Activated CD4-positive, alpha-beta T cell treated with anti-CD3 and anti-CD28 coated beads, Interleukin-2, amount 10 ng/mL, durations not matched to agents 24 days and 14 days (primary cell): ENCODE measurements at regions not wholly inside any gene's neighbourhood (a gene's known extent, or its start where the extent isn't known, plus 50 kb on each side); places are given as distances from the start of the nearest gene placed in this dataset.
"Not testable (repeated sequence)": the region's sequence is repeated elsewhere in the genome, so short reads cannot be mapped to it uniquely, and the experiment has no call there.

Experiments used
- DNase-seq: peaks from one replicate; pipeline ENCODE4 v3.0.0; 2022
- H3K27ac Mint-ChIP-seq: one replicate; pipeline ENCODE4 v1.8.0; 2022; ENCODE audit warnings: mild to moderate bottlenecking, mixed read lengths
- H3K27me3 Mint-ChIP-seq: one replicate; pipeline ENCODE4 v1.8.0; 2022; ENCODE audit warnings: mixed read lengths
- H3K36me3 Mint-ChIP-seq: one replicate; pipeline ENCODE4 v1.8.0; 2022; ENCODE audit warnings: low read depth, mild to moderate bottlenecking, mixed read lengths
- H3K4me1 Mint-ChIP-seq: one replicate; pipeline ENCODE4 v1.8.0; 2021; ENCODE audit warnings: mixed read lengths
- H3K4me3 Mint-ChIP-seq: one replicate; pipeline ENCODE4 v1.8.0; 2022; ENCODE audit warnings: mild to moderate bottlenecking, moderate library complexity, mixed read lengths
- H3K9me3 Mint-ChIP-seq: one replicate; pipeline ENCODE4 v1.8.0; 2021; ENCODE audit warnings: mixed read lengths
- intact Hi-C: fragments of 100-400 bp; cut with micrococcal nuclease; formaldehyde crosslinking; loops from one replicate; pipeline ENCODE4 v1.15.1; 2023

DNA sequence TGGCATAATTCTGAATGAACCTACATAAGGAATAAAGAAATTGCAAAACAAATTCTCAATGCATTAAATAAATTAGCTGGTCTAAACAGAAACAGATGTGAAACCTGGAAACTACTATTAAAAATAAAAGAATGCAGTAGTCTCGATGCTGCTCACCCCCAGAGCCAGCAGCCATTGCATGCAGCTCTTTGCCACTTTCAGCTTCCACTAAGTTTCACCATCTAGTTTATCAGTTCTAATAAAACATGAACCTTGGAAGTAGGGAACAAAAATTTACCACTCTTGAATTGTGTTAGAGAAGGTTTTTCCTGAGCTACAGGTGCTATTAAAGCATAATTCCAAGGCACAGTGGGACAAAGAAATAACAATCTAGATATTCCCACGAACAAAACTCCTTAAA is 239.4 kb upstream of the HSFY2 start:
- Mint-ChIP-seq H3K9me3 (no peaks in the 10 kb centered on the region), H3K4me1 (peaks cover 3% of the 10 kb centered on the region), H3K27ac (no peak overlapping the region), H3K4me3 (no peak overlapping the region), H3K36me3 (no peaks in the 10 kb centered on the region), H3K27me3 (no peaks in the 10 kb centered on the region)
- DNase-seq = no peak
- intact Hi-C loops = no loop called here

DNA sequence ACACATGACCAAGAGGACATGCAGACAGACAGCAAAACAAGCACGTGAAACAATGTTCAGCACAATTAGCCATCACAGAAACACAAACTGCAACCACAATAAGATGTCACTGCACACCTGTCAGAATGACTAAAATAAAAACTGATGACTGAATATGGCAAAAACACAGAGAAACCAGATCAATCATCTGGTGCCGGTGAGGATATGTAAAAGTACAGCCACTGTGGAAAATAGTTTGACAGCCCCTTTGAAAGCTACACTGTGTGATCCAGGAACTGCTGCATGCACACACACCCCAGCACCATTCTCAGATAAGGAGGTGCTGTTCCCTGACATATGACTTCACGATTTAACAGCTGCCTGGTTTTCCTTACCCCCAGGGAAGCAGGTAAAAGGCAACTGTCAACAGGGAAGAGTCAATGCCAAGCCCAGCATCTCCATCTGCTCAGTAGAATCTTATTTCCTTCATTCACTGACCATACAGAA is 238.1 kb upstream of the HSFY2 start:
- Mint-ChIP-seq H3K4me1 (peaks cover 3% of the 10 kb centered on the region), H3K4me3 (no peak overlapping the region), H3K27ac (no peak overlapping the region), H3K9me3 (no peaks in the 10 kb centered on the region), H3K27me3 (no peaks in the 10 kb centered on the region), H3K36me3 (no peaks in the 10 kb centered on the region)
- DNase-seq = no peak
- intact Hi-C loops = no loop called here

DNA sequence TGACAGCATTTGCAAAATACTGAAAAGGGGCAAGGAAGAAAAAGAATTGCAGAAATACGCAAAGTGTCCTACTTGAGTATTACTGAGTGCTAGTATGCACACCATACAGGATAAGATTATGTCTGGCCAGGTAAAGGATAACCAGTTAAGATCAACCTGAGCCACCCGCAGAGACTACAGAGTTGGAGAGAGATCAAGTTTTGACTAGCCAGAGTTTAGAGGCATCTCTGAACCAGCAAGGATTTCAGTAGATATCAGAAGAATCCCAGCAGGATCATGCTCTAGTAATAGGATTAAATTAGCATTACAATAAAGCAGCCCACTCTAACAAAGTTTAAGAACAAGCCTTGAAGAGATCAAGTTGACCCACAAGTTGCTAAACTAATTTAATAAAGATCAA is 232.7 kb upstream of the HSFY2 start:
- Mint-ChIP-seq H3K4me3 (no peak overlapping the region), H3K27me3 (no peaks in the 10 kb centered on the region), H3K9me3 (no peaks in the 10 kb centered on the region), H3K4me1 (no peaks in the 10 kb centered on the region), H3K36me3 (no peaks in the 10 kb centered on the region), H3K27ac (no peak overlapping the region)
- no peak for DNase-seq
- intact Hi-C loops = no loop called here

DNA sequence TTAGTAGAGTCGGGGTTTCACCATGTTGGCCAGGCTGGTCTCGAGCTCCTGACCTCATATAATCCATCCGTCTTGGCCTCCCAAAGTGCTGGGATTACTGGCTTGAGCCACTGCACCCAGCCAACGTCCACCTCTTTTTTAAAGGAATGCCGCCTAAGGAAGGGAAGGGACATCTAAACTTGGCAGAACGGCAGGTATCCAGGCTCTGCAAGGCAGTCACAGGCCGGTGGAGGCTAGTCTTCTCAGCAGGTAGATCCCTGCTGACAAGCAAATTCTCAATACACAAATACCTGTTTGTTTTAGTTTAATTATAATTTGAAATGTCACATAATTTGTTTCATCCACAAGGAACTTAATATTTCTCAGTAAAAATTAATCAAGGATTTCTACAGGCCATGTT is 232.0 kb upstream of the HSFY2 start:
- Mint-ChIP-seq H3K4me3 (no peak overlapping the region), H3K27me3 (no peaks in the 10 kb centered on the region), H3K36me3 (no peaks in the 10 kb centered on the region), H3K9me3 (no peaks in the 10 kb centered on the region), H3K27ac (no peak overlapping the region), H3K4me1 (no peaks in the 10 kb centered on the region)
- intact Hi-C loops = no loop called here
- no peak for DNase-seq

DNA sequence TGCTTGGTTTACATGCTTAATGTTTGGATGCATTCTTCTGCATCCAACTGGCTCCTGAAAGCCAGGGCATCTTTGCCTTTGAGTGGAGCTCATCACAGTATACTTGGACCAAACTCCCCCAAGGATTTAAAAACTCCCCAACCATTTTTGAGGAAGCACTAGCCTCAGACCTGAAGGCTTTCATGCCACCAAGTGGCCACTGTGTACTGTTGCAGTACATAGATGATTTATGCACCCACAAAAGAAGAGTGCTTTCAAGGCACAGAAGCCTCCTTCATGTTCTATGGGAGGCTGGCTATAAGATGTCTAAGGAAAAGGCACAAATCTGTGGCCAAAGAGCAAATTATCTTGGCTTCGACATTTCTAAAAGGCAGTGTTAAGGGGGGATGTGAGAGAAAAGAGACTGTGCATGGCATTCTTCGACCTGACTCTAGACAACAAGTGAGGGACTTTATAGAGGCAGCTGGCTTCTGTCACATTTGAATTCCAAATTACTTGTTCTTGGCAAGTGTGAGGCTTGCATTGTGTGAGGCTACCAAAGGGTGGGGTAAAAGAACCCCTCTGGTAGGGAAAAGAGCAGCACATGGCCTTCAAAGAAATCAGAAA is 224.2 kb upstream of the HSFY2 start:
- H3K27me3 Mint-ChIP-seq = no peaks in the 10 kb centered on the region
- intact Hi-C loops = no loop called here
- no peak overlapping the region for H3K4me3 Mint-ChIP-seq

DNA sequence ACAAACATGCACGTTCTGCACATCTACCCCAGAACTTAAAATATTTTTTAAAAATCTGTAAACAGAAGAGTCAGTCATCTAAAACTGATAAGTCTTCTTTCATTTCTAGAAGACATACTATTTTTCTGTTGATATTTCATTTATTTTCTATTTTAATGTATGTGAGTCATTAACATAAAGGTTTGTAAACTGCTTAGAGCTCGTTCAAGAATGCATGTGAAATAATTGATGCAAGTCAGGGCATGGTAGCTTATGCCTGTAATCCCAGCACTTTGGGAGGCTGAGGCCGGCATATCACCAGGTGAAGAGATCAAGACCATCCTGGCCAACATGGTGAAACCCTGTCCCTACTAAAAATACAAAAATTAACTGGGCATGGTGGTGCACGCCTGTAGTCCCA is 219.9 kb upstream of the HSFY2 start:
- Mint-ChIP-seq H3K9me3 (no peaks in the 10 kb centered on the region), H3K27ac (no peak overlapping the region), H3K4me1 (no peaks in the 10 kb centered on the region), H3K36me3 (no peaks in the 10 kb centered on the region), H3K27me3 (no peaks in the 10 kb centered on the region), H3K4me3 (no peak overlapping the region)
- intact Hi-C loops = no loop called here
- DNase-seq = no peak

More for the DNA sequence above, 224.2 kb upstream of the HSFY2 start:
- Mint-ChIP-seq H3K4me1 (no peaks in the 10 kb centered on the region), H3K27ac (no peak overlapping the region), H3K36me3 (no peaks in the 10 kb centered on the region), H3K9me3 (no peaks in the 10 kb centered on the region)
- no peak for DNase-seq

DNA sequence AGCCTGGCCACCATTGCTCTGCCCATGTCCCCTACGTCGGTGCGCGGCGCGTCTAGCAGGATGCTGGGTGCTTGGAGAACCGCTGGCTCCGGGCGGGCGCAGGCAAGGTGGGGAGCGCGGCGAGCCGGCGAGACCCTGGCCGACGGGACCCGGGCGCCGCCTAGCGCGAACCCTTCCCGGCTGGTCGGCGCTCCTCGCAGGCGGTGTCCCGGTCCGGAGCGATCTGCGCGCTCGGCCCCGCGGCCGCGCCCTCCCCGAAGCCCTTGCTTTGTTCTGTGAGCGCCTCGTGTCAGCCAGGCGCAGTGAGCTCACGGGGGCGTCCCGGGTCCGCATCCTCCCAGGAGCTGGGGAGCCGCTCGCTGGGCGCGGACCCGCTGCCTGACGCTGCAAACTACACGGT is 219.1 kb upstream of the HSFY2 start:
- H3K4me1 Mint-ChIP-seq, H3K9me3 Mint-ChIP-seq, intact Hi-C loops: not testable (repeated sequence)

DNA sequence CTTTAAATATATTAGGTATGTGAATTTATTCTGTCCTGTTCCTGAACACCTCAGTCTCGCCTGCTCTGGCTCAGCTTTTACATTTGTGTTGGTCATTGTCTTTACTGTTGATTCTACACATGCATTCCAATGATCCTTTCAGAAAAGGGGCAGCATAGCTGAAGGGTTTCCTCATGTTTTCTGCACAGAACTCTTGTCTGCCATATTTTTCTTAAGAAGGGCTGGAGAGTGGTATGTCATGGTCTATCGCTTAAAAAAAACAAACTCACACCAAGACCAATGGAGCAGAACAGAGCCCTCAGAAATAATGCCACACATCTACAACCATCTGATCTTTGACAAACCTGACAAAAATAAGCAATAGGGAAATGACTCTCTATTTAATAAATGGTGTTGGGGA is 215.8 kb upstream of the HSFY2 start:
- Mint-ChIP-seq H3K27ac (no peak overlapping the region), H3K4me1 (no peaks in the 10 kb centered on the region), H3K27me3 (no peaks in the 10 kb centered on the region), H3K36me3 (no peaks in the 10 kb centered on the region), H3K9me3 (no peaks in the 10 kb centered on the region), H3K4me3 (no peak overlapping the region)
- no peak for DNase-seq
- intact Hi-C loops = no loop called here

More for the DNA sequence above, 219.1 kb upstream of the HSFY2 start:
- not testable (repeated sequence) for H3K27me3 Mint-ChIP-seq, H3K27ac Mint-ChIP-seq, H3K4me3 Mint-ChIP-seq, DNase-seq, H3K36me3 Mint-ChIP-seq

DNA sequence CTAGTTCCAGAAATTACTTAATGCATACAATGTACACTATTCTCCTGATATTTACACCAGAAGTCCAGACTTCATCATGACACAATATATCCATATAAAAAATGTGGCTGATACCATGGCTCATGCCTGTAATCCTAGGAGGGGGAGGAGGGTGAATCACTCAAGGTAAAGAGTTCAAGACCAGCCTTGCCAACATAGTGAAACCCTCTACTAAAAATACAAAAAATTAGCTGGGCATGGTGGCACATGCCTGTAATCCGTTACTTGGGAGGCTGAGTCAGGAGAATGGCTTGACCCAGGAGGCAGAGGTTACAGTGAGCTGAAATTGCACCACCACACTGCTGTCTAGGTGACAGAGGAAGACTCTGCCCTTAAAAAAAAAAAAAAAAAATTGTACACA is 192.5 kb upstream of the HSFY2 start:
- Mint-ChIP-seq H3K9me3 (peaks cover 3% of the 10 kb centered on the region), H3K4me1 (no peaks in the 10 kb centered on the region), H3K36me3 (no peaks in the 10 kb centered on the region), H3K27ac (no peak overlapping the region), H3K4me3 (no peak overlapping the region), H3K27me3 (no peaks in the 10 kb centered on the region)
- intact Hi-C loops = no loop called here
- DNase-seq = no peak

DNA sequence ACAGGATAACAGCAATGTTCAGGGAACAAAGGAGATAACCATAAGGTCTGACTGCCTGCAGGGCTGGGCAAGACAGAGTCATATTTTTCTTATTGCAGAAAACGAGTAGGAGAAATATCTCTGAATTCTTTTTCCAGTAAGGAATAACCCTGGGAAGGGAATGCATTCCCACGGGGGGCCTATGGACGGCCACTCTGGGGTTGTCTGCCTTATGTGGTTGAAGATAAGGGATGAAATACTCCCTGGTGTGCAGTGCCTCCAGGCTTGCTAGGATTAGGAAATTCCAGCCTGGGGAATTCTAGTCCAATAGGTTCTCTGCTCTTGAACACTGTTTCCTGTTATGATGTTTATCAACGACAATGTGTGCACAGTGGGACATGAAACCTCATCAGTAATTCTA is 185.3 kb upstream of the HSFY2 start:
- Mint-ChIP-seq H3K36me3 (no peaks in the 10 kb centered on the region), H3K4me3 (no peak overlapping the region), H3K9me3 (peaks cover 6% of the 10 kb centered on the region), H3K4me1 (no peaks in the 10 kb centered on the region), H3K27me3 (no peaks in the 10 kb centered on the region), H3K27ac (no peak overlapping the region)
- DNase-seq = no peak
- intact Hi-C loops = no loop called here

DNA sequence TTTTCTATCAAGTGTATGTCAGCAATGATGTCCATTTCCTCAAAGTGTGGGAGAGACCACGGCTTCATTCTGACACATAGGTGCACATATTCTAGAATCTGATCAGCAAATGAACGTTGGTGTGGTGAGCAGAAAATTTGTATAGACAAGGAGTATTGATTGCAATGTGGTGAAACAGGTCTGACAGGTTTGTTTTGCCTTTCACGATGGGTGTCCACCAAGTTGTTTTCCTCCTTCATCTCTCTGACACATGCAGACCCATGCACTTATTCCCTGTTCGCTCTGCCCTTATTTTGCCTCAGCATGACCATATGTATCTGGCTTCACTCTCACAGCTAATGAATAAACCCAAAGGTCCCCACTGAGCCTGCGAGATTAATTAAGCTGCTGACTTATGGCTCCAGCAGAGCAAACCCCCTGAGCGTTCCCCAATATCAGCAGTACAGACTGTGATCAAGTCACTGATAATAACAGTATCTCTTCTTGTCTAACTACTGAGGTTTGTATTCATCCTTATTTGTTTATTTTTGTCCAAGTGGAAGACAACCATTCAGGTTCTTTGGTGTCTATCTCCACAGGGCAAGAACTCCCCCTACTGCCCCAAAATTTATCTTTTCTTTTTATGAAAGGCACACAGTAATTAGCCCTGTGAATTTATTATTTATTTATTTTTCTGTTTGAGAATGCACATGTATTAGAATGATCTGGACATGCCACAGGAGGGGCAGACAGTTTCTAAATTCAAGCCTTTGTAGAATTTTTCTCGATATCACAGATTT is 178.3 kb upstream of the HSFY2 start:
- no peak overlapping the region for H3K27ac Mint-ChIP-seq
- intact Hi-C loops = no loop called here
- H3K4me3 Mint-ChIP-seq = no peak overlapping the region
- peaks cover 5% of the 10 kb centered on the region for H3K36me3 Mint-ChIP-seq
- no peaks in the 10 kb centered on the region for H3K4me1 Mint-ChIP-seq
- peaks cover 17% of the 10 kb centered on the region for H3K9me3 Mint-ChIP-seq
- no peaks in the 10 kb centered on the region for H3K27me3 Mint-ChIP-seq
- DNase-seq = no peak

DNA sequence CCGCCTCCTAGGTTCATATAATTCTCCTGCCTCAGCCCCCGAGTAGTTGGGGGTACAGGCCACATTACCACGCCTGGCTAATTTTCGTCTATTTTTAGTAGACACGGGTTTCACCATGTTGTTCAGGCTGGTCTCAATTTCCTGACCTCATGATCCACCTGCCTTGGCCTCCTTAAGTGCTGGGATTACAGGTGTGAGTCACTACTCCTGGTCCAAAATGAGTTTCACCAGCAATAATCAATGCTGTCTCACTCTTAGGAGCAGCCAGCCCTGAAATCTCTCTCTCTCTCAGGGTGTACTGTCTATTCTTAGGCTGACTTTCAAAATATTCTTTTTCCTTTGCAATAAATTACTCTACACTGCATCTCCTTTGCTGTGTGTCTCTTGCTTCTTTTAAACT is 177.5 kb upstream of the HSFY2 start:
- peaks cover 5% of the 10 kb centered on the region for H3K36me3 Mint-ChIP-seq
- no peak overlapping the region for H3K27ac Mint-ChIP-seq
- peaks cover 22% of the 10 kb centered on the region for H3K9me3 Mint-ChIP-seq
- H3K4me1 Mint-ChIP-seq = no peaks in the 10 kb centered on the region
- no peak for DNase-seq
- intact Hi-C loops = no loop called here
- H3K4me3 Mint-ChIP-seq = no peak overlapping the region
- H3K27me3 Mint-ChIP-seq = no peaks in the 10 kb centered on the region

DNA sequence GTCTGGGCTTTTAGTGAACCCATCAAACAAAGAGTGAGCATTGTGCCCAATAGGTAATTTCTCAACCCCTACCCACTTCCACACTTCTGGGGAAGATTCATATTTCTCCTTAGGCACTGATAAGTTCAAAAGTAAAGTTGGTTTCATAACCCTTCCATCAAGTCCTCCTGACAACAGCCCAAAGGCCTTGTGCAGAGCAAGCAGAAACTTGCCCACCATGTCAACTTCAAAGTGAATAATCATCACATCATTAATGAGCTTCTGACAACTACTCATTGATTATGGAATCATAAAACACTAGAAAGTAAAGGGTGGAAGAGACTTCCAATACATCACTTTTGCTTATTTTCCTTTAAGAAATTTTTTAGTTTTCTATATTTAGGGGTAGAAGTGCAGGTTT is 163.3 kb upstream of the HSFY2 start:
- no peak overlapping the region for H3K27ac Mint-ChIP-seq

DNA sequence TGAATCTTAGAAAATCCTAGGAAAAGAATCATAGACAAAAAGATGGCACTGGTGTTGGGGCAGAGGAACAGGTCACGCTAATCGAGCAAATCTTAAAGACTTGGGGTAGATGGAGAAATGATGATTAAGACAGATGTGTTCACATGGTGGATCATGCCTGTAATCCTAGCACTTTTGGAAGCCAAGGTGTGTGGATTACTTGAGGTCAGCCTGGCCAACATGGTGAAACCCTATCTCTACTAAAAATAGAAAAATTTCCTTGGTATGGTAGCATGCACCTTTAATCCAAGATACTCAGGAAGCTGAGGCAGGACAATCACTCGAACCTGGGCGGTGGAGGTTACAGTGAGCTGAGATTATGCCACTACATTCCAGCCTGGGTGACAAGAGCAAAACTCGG is 145.7 kb upstream of the HSFY2 start:
- intact Hi-C loops = no loop called here
- no peaks in the 10 kb centered on the region for H3K9me3 Mint-ChIP-seq
- no peak overlapping the region for H3K4me3 Mint-ChIP-seq
- no peaks in the 10 kb centered on the region for H3K27me3 Mint-ChIP-seq
- no peak for DNase-seq
- H3K27ac Mint-ChIP-seq = no peak overlapping the region
- no peaks in the 10 kb centered on the region for H3K36me3 Mint-ChIP-seq
- H3K4me1 Mint-ChIP-seq = no peaks in the 10 kb centered on the region

More for the DNA sequence above, 163.3 kb upstream of the HSFY2 start:
- Mint-ChIP-seq H3K4me3 (no peak overlapping the region), H3K4me1 (no peaks in the 10 kb centered on the region), H3K27me3 (no peaks in the 10 kb centered on the region), H3K9me3 (no peaks in the 10 kb centered on the region), H3K36me3 (no peaks in the 10 kb centered on the region)
- DNase-seq = no peak
- intact Hi-C loops = no loop called here

DNA sequence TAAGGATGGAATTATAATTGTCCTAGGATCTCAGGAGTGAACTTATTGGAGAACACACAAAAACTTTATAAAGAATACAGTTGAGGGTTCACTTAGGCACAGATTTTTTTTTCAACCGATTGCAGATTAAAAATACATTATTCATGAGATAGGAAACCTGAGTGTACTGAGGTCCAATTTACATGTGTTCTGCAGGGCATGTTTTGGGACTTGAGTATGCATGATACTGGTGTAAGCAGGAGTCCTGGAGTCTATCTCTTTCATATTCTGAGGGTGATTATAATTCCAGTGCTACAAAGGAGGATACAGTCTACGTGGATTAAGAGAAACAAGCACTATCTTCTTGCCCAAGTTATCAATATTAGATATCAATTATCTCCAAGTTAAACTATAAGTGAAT is 139.3 kb upstream of the HSFY2 start:
- no peak for DNase-seq
- Mint-ChIP-seq H3K4me1 (no peaks in the 10 kb centered on the region), H3K9me3 (no peaks in the 10 kb centered on the region), H3K4me3 (no peak overlapping the region), H3K36me3 (no peaks in the 10 kb centered on the region), H3K27me3 (no peaks in the 10 kb centered on the region), H3K27ac (no peak overlapping the region)
- intact Hi-C loops = no loop called here
